ENCODE measurements at regions not wholly inside any gene's neighbourhood (a gene's known extent, or its start where the extent isn't known, plus 50 kb on each side); places are given as distances from the start of the nearest gene placed in this dataset. TPM values are rescaled to one million over a fixed set of nuclear protein-coding genes. Genes with fewer than 3 reads are reported as not detected.

- H3K9ac ChIP-seq (ENCODE audit: insufficient read depth in 1 of 2, low read depth in 2 of 2, low read length in 2 of 2) = no peak overlapping the region
- peaks cover 6% of the 10 kb centered on the region for H3K9me3 ChIP-seq (replicated peaks; ENCODE audit: control insufficient read depth, insufficient read depth, low read depth, low read length)
- H3K79me2 ChIP-seq (ENCODE audit: control insufficient read depth, insufficient read depth, low read length) = no peaks in the 10 kb centered on the region
- H3K4me2 ChIP-seq (ENCODE audit: insufficient read depth, low read length) = no peak overlapping the region
- TF ChIP-seq FUS (optimal IDR thresholded peaks at IDR 0.05; ENCODE audit: low read depth, low read length) (no peak), HNRNPK (IDR thresholded peaks at IDR 0.05; ENCODE audit: low read depth, low read length, poor library complexity, severe bottlenecking) (no peak), MEF2D (tag; conservative IDR thresholded peaks at IDR 0.05; ENCODE audit: low read depth) (no peak), HEY1 (CRISPR knock-in tag; IDR thresholded peaks at IDR 0.05; ENCODE audit: borderline replicate concordance) (no peak), CHD2 (IDR thresholded peaks at IDR 0.05; ENCODE audit: low read depth, low read length) (no peak), ZSCAN29 (IDR thresholded peaks at IDR 0.05) (no peak), C11orf30 (IDR thresholded peaks at IDR 0.05; ENCODE audit: low read depth) (no peak), CGGBP1 (CRISPR knock-in tag; IDR thresholded peaks at IDR 0.05) (no peak), GATA2 (CRISPR knock-in tag; IDR thresholded peaks at IDR 0.05) (no peak), JUN (IDR thresholded peaks at IDR 0.05; ENCODE audit: borderline replicate concordance, low read depth, low read length) (no peak), JUN (CRISPR knock-in tag; IDR thresholded peaks at IDR 0.05; ENCODE audit: borderline replicate concordance) (no peak)
- no peaks in the 10 kb centered on the region for H3K36me3 ChIP-seq (ENCODE audit: control insufficient read depth, insufficient read depth, low read length)
- WGBS (ENCODE audit: insufficient coverage, low coverage, missing lambda C conversion rate) = 0% methylated on average over 2 of the region's 2 CpGs
- POLR2A ChIA-PET = no interaction called here
- no peak overlapping the region for H2AFZ ChIP-seq (ENCODE audit: low read depth, low read length)
- no peak for ATAC-seq
- BruUV-seq (replicated peaks) = no TSS peak
- in situ Hi-C loops (cut with MboI) (no loop called here), intact Hi-C loops (cut with micrococcal nuclease) (no loop called here)
- no peak for DNase-seq (ENCODE audit: extremely low read depth in 1 of 4, low spot score in 3 of 4)
- H3K9me1 ChIP-seq (ENCODE audit: control insufficient read depth, insufficient read depth, low read length) = no peaks in the 10 kb centered on the region
- no peaks in the 10 kb centered on the region for H3K4me1 ChIP-seq (replicated peaks in 1 of 2; ENCODE audit: control insufficient read depth in 2 of 2, insufficient read depth in 2 of 2, low read length in 2 of 2)
- no peak overlapping the region for H3K27ac ChIP-seq (ENCODE audit: extremely low read depth, low read depth, low read length)
- no peaks in the 10 kb centered on the region for H4K20me1 ChIP-seq (replicated peaks; ENCODE audit: control insufficient read depth, insufficient read depth, low read length)
- no peak for FAIRE-seq
- CTCF ChIA-PET (ENCODE audit: low intra/inter-chr PET ratio) = no interaction called here
- H3K27me3 ChIP-seq (ENCODE audit: control insufficient read depth in 2 of 2, insufficient read depth in 2 of 2, low read length in 2 of 2) = no peaks in the 10 kb centered on the region
- H3K4me3 ChIP-seq = no peak overlapping the region
These were observed 51.3 kb upstream of the PRLR start for GRCh38 chr5:35281613-35282012.

Small RNA genes lying in the stretch of these regions (small RNA-seq; reads per million reads assigned to genes)
- gene RF00012 = not detected
